Stimulated activated CD4-positive, alpha-beta T cell treated with anti-CD3 and anti-CD28 coated beads, Interleukin-15, amount 100 ng/mL, for 48 hours (primary cell): ENCODE measurements at regions not wholly inside any gene's neighbourhood (a gene's known extent, or its start where the extent isn't known, plus 50 kb on each side); places are given as distances from the start of the nearest gene placed in this dataset.

Experiments used
- DNase-seq, 2 donors: peaks; one replicate each; pipeline ENCODE4 v3.0.0-alpha.2; 2020; ENCODE audit warnings: low read depth in 2 of 2

DNA sequence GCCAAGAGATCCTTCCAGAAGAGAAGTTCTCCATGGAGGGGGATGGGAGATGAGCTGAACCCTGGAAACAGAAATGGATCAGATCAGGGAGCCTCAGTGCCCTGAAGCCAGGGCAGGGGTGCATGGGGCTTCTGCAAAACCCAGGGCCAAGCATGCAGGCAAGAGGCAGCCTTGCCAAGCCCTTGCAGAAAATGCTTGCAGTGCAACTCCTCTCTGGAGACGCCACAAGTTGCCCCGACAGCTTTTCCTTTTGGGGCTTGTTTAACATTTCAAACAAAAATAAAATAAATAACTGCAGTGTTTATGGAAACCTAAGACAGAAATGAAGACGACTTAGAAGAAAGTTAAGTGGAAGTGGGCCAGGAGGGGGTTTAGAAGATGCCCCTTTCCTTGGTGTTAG is 177.5 kb upstream of the TNP1 start:
- no peak for DNase-seq

DNA sequence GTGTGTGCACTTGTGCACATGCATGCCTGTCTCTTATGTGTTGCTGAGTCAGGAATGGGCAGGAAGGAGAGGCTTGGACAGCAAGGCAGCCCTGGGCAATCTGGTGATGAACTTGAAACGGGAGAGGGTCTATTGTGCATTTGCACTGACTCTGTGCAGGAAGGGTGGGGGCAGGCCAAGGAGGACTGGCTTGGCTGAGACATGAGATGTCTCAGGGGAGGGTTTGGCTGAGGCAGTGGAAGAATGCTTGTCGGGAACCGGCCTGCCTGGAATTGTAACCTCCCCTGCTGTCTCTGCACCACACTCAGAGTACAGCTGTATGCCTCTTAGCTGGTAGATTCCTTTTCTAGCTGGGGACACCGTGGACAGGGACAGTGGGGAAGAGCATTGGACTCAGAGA is 176.1 kb upstream of the TNP1 start:
- DNase-seq = no peak

DNA sequence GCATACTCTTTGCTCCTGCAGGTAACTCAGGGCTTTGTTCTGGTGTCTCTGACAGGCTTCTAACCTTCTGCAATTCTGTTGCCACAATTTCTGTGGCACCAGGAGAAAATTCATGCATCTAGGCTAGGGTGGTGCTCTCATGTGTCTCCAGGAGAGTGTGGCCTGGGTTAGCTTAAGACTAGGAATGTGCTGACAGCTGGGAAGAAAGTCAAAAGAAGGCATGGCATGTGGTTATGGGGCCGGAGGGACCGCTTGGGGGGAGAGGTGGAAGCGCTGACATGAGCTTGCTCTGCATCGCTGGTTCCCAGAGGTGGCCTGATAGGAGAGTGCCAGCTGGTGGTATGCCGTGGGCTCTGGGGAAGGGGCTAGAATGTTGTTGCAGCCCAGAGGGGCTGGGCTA is 173.3 kb upstream of the TNP1 start:
- no peak for DNase-seq

DNA sequence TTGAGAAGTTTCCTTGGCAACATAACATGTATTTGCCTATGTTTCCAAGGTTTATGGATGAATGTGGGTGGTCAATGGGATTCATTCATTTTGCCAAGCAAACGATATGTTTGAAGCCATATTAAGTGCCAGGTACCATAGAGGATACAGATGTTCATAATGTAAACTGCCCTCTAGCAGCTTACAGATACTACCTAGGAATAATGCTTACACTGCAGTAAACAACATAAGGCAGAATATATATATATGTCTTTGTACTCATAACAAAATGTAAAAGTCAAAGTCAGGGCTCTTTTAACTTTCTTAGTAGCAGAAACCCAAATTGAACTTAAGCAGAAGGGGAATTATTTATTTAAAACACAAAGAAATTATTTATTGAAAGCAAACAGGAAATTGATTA is 171.6 kb upstream of the TNP1 start:
- DNase-seq = no peak

DNA sequence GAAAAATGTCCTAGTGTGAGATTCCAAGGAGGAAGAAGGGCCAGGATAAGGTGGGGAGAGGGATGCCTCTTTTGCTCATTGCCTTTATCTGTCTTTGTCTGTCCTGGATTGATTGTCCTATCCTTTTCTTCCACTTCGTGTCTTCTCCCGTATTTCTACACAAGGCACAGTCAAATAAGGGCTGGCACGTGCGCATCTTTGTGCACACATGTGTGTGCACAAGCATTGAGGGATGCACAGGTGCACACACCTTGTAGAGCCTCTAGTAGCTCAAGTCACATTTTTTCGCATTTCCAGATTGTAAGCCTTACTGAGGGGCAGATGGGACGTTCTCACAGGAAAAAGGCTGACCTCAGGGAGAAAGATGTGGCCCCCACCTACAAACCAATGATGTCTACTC is 170.2 kb upstream of the TNP1 start:
- no peak for DNase-seq

DNA sequence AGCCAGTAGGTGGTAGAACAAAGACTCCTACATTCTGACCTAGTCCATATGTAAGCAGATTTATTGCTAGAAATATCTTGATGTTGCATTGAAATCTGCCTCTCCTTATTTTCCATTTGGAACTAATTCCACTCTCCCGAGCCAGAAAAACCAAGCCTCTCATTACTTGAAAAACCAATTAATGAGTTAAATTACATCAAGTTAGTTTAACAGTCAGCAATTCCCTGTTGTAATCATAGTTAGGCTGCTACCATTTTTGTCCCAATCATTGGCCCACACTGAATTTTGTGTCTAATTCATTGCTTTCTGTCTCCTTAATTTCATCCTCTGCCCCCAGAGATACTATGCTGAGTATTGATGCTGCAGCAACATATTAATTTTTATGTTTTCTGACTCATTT is 168.3 kb upstream of the TNP1 start:
- no peak for DNase-seq

DNA sequence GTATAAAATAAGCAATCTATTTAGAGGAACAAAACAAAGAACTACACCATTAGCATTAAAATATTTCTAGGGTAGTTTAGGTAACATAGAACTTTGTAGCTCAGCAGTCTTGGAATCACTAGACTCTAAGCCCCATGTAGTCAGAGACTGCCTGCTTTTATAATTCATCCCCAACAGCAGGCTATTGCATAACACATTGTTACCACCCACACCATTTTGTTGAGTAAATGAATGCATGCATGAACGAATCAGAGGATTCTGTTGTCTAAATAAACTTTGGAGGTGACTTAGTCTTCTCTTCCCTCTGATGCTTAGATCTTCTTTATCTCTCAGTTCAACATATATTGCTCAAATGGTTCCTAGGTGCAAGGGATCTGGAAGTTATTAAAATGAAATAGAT is 167.6 kb upstream of the TNP1 start:
- DNase-seq = no peak

DNA sequence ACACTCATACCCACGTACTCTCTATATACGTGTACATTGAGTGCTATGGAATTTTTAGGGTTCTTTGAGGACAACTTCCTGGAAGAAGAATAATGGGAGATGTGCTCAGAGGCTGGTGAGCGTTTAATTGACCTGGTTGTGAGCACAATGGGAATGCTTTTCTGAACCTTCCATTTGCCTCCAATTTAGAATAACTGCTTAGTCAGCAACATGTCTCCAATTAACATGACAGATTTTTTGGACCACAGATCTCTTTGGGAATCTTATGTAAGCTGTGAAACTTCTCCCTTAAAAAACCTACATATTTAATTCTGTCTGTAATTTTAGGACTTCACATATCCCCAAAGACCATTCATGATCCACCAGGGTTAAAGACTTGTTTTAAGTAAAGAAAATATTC is 166.7 kb upstream of the TNP1 start:
- DNase-seq = no peak

DNA sequence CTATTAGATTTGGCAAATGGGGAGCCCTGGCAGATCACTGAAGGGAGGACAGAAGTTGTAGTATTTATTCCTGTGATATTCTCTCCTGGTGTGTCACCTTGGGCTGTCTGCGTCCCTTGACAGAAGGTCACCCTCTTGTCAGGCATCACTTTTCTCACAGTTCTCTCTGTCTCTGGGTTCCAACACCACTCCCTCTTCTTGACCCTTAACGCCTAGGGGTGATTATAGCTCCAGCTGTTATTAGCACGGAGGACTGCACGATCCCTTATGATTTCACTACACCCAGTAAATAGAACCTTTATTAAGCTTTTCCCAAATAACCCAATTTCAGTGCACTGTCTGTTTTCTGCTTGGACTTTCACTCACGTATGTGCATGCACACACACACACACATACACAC is 166.3 kb upstream of the TNP1 start:
- no peak for DNase-seq

DNA sequence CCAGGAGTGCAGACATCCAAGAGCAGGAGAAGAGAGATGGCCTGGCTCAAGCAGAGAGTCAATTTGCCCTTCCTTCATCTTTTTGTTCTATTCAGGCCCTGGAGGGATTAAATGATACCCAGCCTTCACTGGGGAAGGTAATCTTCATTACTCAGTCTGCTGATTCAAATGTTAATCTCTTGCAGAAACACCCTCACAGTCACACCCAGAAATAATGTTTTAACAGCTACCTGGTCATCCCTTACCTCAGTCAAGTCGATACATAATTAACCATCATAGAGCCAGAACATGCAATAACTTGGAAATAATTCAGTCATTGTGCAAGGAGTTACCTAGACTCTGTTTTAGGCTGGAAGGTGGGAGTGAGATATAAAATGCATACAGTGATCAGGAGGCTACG is 163.7 kb upstream of the TNP1 start:
- DNase-seq = no peak

DNA sequence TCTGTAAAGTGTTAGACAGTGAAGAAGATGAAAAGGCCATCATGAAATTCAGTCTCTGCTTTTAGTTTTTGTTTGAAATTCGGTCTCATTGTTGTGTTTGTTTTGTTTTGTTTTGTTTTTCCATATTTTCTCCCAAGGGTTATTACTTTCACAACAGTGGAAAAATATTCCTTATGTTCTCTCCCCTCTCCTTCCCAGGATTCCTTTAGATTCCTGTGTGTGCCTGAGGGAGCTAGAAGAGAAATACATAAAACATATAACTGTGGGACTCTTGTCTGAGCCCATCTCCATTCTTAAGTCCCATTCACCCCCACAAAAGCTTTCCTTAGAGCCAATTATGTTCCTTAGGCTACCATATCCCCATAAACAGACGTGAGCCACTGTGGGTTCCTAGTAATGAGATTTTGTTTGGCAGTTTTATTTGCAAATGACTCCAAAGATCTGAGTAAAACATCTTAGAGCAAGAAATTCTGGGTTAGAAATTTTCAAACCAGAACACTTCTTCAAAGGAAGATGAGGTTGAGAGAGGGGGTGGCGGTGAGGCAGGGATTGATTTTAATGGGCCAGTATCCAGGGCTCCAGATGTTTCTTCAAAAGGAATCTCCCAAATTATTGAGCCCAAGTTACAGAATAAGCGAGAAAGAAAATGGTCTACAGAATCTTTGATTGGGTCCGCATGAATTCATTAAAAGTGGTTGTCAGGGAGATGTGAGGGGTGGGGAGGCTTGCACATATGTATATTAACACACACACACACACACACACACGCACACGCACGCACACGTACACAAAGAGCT is 157.8 kb upstream of the TNP1 start:
- DNase-seq = no peak

DNA sequence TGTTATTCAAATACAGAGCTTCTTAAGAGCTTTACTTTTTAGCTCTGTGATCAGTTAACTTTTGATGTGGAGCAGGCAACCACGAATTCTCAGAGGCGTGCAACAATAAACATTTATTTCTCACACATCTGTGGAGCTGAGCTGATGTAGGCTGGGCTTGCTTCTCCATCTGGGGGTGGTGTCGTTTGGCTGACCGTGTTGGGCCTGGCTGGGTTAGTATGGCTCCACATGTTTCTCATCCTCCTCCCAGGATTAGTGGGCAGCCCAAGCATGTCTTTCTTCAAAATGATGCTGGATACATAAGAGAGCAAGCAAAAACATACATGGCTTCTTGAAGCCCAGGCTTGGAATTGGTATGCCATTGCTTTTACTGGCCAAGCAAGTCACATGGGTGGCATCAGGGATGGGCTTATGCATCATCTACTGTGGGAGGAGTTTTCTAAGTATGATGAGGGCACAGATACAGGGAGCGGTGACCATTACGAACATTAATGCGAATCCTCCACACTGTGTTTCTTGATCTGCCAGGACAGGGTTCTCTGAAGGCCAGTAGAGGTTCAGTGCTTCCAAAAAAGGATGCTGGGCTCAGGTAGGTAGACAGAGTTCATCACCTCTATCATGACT is 157.0 kb upstream of the TNP1 start:
- no peak for DNase-seq

DNA sequence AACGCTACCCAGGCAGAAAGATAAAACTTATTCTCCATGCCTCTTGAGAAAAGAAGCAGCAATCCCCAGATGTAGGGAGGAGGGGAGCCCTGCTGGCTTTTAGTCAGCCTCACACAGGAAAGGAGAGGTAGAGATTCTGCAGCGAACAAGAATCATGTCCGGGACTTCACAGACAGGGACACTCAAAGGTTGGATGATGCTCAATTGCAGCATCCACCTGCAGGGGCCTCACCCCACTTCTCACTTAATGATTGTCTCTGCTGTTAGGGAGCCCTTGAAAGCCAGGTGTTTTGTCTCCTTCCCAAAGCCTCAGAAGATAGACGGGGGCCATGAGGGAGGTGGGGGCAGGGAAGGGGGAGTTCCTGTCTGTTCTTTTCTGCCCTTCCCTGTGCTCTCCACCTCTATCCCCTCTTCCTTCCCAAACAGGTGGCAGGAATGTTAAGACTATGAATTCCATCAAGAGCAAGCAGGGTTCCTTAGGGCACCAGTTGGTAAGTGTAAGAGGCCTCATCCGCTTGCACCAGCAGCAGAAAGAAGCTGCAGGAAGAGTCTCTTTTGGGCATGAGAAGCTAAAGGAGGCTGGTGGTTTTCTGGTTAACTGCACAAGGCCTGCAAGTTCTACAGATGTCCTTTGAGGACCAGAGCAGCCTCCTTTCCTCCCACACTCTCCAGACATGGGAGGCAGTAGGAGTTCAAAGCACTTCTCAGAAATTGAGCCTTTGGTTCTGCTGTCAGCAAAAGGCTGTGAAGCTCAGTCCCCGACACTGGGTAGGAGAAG is 154.7 kb upstream of the TNP1 start:
- DNase-seq = no peak

DNA sequence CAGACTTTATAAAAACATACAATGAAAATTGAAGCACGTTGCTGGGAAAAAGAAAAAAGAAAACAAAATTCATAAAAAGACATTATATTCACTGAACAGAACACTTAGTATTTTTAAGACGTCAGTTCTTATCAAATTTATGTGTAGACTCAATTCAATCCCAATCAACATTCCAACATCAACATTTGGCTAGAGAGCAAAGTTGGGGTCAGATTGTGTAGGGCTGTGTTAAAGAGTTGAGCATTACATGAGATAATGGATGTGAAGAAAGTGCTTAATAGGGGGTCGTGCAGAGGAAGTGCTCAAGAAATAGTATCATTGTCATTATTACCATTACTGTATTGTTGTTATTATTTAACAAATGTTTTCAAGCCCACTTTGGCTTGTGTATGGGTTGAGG is 154.1 kb upstream of the TNP1 start:
- no peak for DNase-seq

DNA sequence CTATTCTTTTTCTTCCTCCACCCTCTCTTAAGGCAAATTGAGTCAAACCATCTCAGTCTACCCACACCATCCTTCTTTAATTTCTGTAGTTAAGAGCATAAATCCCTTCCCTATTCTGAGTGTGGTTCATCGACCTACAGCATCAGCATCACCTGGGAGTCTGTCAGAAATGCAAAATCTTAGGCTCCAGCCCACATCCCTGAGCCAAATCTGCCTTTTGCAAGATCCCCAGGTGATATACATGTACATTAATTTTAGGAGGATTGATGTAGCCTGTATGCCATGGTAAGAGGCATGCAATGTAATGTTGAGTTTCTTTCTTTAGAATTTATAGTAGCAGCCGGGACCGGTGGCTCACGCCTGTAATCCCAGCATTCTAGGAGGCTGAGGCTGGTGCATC is 151.7 kb upstream of the TNP1 start:
- no peak for DNase-seq

DNA sequence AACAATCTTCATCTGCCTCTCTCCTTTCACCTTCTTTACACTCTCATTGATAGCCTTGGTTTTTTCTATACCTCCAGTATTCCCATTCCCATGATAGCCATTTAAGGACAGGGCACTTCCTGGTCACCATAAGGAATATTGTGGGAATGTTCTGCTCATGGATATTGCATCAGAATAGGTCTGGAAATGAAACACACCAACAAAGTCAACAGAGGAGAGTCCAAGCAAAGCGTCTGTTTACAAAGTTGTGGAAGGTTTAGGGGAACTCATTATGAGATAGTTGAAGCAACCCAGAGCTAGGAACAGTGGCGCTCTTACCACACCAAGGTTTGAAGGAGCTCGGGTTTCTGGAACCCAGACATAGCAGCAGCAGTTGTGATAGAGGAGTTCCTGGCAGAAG is 150.3 kb upstream of the TNP1 start:
- no peak for DNase-seq

DNA sequence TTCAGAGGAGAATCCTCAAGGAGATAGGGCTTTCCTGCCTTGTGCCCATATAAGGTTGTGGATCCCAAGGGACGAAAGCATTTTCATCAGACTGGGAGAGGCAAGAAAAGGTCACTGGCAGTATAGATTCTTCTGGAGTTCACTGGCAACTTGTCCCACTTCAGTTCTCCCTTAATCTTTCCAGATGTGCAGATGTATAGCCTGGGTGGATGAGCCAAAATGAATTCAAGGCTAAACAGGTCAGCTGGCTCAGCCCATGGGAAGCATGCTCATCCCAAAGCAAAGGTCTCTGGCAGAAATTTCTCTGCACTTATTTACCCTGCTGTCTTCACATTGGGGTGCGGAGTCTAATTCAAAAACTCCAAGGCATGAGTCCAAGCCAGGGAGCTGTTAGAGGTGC is 148.9 kb upstream of the TNP1 start:
- DNase-seq = no peak

DNA sequence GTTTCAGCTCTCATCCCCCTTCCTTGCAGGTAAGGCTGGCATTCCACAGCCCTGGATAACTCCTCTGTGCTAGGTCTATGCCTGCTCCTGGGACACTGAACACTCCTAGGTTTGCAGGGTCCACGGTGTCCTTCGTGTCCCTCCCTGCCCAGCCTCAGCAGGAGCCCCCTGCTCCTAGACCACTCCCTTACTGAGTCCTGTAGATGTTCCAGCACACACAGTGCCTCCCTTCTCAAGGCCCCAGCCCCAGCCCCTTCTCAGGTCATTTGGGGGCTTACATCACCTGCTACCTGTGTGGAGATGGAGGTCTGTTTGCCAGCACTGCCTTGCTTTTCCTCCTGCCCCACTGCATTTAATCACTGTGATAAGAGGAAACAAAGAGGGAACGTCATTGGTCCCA is 146.4 kb upstream of the TNP1 start:
- no peak for DNase-seq

DNA sequence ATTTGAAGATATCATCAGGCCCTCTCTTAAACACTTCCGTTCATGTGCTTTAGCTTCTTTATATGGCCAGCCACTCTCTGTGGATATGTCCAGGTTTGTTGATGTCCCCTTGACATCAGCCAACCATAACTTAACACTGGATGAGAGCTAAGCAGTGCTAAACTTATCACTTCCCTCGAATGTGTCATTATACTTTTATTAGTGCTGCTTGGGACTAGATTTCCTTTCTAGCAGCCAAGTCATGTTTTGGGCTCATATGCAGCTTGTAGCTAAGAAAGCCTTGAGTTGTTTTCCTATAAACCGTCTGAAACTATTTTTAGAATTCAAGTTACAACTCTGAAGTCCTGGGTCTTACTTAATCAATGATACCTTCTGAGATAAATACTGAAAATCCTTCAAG is 144.8 kb upstream of the TNP1 start:
- no peak for DNase-seq

DNA sequence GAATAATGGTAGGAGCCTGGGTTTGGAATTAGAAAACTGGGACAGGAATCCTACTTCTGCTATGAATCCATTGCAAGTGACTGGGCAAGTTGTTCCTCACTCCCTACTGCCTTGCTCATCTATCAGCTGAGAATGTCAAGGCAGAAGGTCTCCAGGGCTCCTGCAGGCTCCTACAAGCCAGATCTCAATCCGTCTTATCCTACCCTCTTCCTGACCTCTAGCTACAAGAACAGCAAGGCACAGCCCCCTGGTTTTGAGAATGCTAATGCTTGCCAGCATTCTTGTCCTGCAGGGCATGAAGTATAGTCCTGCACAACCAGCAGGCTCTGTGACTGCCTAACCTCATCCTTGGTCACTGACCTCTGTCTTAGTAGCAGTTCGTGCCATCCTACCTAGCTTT is 141.9 kb upstream of the TNP1 start:
- DNase-seq = no peak

DNA sequence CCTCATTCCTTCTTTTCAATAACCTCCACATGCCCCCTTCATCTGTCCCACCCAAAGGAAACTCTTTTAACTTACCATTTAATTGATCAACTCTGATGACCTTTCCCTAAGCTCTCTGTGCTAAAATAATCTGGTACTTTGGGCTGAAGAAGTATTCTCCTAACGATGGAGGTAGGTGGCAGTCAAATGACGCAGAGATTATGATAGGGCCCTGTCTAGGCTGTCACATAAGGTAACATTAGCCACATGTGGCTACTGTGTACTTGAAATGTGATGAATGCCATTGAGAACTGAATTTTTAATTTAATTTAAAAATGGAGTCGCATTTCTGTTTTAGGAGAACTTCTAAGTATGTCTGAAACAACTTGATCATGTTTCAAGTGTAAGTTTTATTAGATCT is 140.5 kb upstream of the TNP1 start:
- no peak for DNase-seq

DNA sequence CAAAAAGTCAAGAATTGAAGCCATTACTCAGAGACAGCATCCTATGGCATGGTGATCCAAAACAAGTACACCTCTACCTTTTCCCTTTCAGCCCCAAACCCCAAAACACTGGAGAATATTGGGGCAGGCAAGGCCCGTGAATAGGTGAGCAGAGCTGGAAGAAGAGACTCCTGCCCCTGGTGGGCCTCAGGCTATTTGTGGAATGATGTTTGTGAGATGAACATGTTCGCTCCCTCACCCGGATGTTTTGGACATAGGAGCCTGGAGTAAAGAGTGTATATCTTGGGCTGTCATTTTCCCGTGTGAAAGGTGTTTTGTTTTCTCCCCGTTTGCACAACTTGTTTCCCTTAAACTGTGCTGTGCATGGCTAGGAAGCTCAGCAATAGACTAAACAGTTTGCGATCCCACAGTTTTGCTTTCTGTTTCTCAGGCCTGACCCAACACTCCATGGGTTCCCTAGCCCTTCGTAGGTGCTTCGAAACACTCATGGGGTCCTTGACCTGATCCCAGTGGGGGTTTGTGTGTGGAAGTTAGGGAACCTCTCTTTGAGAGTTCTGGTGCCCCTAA is 136.5 kb upstream of the TNP1 start:
- no peak for DNase-seq

DNA sequence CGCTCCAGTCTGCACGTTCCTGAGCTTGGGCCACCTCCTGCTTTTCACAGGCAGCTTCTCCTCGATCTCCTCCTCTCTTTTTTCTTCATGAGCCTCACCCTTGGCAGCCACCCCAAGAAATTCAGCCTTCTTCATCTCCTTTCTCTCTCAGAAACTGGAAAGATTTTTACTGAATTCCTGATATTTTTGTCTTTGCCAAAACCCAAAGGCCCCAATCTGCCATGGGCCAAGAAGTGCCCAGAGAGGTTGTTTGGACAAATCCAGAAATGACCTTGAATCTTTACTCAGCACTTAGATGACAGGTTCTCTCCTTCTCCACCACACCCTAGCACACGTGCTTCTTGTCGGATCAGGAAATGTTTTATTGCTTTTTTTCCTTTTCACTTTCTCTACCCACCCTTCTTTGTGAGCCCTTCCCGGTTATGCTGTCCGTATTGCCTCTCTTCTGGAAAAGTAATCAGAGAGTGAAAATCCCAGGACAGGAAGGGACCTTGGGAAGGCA is 134.5 kb upstream of the TNP1 start:
- no peak for DNase-seq
